Endothelial cell of umbilical vein (primary cell): ENCODE measurements at regions not wholly inside any gene's neighbourhood (a gene's known extent, or its start where the extent isn't known, plus 50 kb on each side); places are given as distances from the start of the nearest gene placed in this dataset.

Source experiments
- CTCF ChIP-seq, 2 donors: IDR thresholded peaks; 1 replicate in 1 of 2; 2 replicates in 1 of 2; pipeline ENCODE4 v1.5.1; 2011; ENCODE audit warnings: low read length in 2 of 2, mild to moderate bottlenecking in 2 of 2, moderate library complexity in 2 of 2, control low read depth in 1 of 2, inconsistent platforms in 1 of 2, low read depth in 1 of 2; ENCODE audit not compliant: insufficient read depth in 1 of 2; ENCODE audit errors: extremely low read depth in 1 of 2
- EZH2 ChIP-seq: IDR thresholded peaks from 2 replicates; pipeline ENCODE4 v1.6.1; 2012; ENCODE audit warnings: borderline replicate concordance, low read depth, mild to moderate bottlenecking, moderate library complexity, low read length, inconsistent platforms; ENCODE audit not compliant: severe bottlenecking
- FOS ChIP-seq: IDR thresholded peaks from 2 replicates; pipeline ENCODE4 v1.6.1; 2011; ENCODE audit warnings: mild to moderate bottlenecking, low read length, moderate library complexity, borderline replicate concordance; ENCODE audit not compliant: insufficient read depth
- JUN ChIP-seq: IDR thresholded peaks from 2 replicates; pipeline ENCODE4 v1.6.1; 2011; ENCODE audit warnings: borderline replicate concordance, low read depth; ENCODE audit not compliant: insufficient read length, insufficient read depth
- MAX ChIP-seq: IDR thresholded peaks from 2 replicates; pipeline ENCODE4 v1.6.1; 2011; ENCODE audit not compliant: insufficient read depth, insufficient read length
- MYC ChIP-seq: IDR thresholded peaks from one replicate; pipeline ENCODE4 v1.6.1; 2011; ENCODE audit warnings: mild to moderate bottlenecking, low read depth, low read length
- POLR2A ChIP-seq: IDR thresholded peaks from 2 replicates; pipeline ENCODE4 v1.6.1; 2012; ENCODE audit warnings: low read depth, mild to moderate bottlenecking, control low read depth, low read length
- POLR2AphosphoS5 ChIP-seq: IDR thresholded peaks from 2 replicates; pipeline ENCODE4 v1.6.1; 2012; ENCODE audit warnings: low read depth, mild to moderate bottlenecking, control low read depth, low read length, moderate library complexity; ENCODE audit not compliant: insufficient read depth

- peak in 1 of 2 donors; percentile 34 for TF ChIP-seq CTCF (IDR thresholded peaks at IDR 0.05; ENCODE audit: extremely low read depth in 1 of 2, insufficient read depth in 1 of 2, low read depth in 1 of 2, low read length in 2 of 2)
- TF ChIP-seq POLR2AphosphoS5, result no peak
- TF ChIP-seq MYC, result no peak
- TF ChIP-seq POLR2A, result no peak
- no peak for TF ChIP-seq MAX
- TF ChIP-seq EZH2, result no peak
- TF ChIP-seq FOS, result no peak
- no peak for TF ChIP-seq JUN
Measured at GRCh38 chr6:145508107-145508506, 227.2 kb downstream of the EPM2A start.
